CD14-positive monocyte (primary cell): ENCODE measurements at regions not wholly inside any gene's neighbourhood (a gene's known extent, or its start where the extent isn't known, plus 50 kb on each side); places are given as distances from the start of the nearest gene placed in this dataset.

Experiments
- DNase-seq, 3 donors: peaks; one replicate each; pipeline ENCODE4 v3.0.0-alpha.2; 2011 to 2022
- H2AFZ ChIP-seq: 2 replicates; pipeline ENCODE4 v1.6.0; 2012; ENCODE audit warnings: mild to moderate bottlenecking, low read depth, low read length, inconsistent platforms; ENCODE audit not compliant: insufficient read depth, poor library complexity, severe bottlenecking
- H3K27ac ChIP-seq, 2 donors: 1 replicate in 1 of 2; 2 replicates in 1 of 2; pipeline ENCODE4 v1.5.1; 2012 to 2013; ENCODE audit warnings: low read length in 2 of 2, control low read depth in 1 of 2, inconsistent platforms in 1 of 2, low read depth in 1 of 2, mild to moderate bottlenecking in 1 of 2
- H3K27me3 ChIP-seq, 2 donors: one replicate each; pipeline versions ENCODE4 v1.6.0 to v1.6.1; 2011 to 2013; ENCODE audit warnings: low read length in 2 of 2; ENCODE audit not compliant: control insufficient read depth in 2 of 2, insufficient read depth in 2 of 2
- H3K36me3 ChIP-seq, 2 donors: replicated peaks in 1 of 2; 1 replicate in 1 of 2; 2 replicates in 1 of 2; pipeline versions ENCODE4 v1.5.1 to v1.6.1; 2012 to 2013; ENCODE audit warnings: low read length in 2 of 2, control low read depth in 1 of 2, inconsistent platforms in 1 of 2, mild to moderate bottlenecking in 1 of 2; ENCODE audit not compliant: insufficient read depth in 2 of 2, control insufficient read depth in 1 of 2
- H3K4me1 ChIP-seq, 2 donors: 1 replicate in 1 of 2; 2 replicates in 1 of 2; pipeline versions ENCODE4 v1.5.1 to v1.6.1; 2012 to 2013; ENCODE audit warnings: low read length in 2 of 2, control low read depth in 1 of 2, inconsistent platforms in 1 of 2, mild to moderate bottlenecking in 1 of 2, moderate library complexity in 1 of 2; ENCODE audit not compliant: insufficient read depth in 2 of 2, control insufficient read depth in 1 of 2
- H3K4me2 ChIP-seq: replicated peaks from 2 replicates; pipeline ENCODE3; 2012; ENCODE audit warnings: low read length, moderate library complexity, mild to moderate bottlenecking; ENCODE audit not compliant: poor library complexity, severe bottlenecking; ENCODE audit errors: extremely low read depth
- H3K4me3 ChIP-seq, 3 experiments: fragments of 200-600 bp in 1 of 3; sonication (generic) in 1 of 3; replicated peaks in 1 of 3; 1 replicate in 2 of 3; 2 replicates in 1 of 3; pipeline ENCODE4 v1.5.1; 2011 to 2013; ENCODE audit warnings: low read length in 3 of 3, mild to moderate bottlenecking in 3 of 3, control low read depth in 2 of 3, low read depth in 2 of 3, inconsistent platforms in 1 of 3, moderate library complexity in 1 of 3
- H3K79me2 ChIP-seq: 2 replicates; pipeline ENCODE4 v1.6.0; 2012; ENCODE audit warnings: mild to moderate bottlenecking, control low read depth, inconsistent platforms, low read length, moderate library complexity; ENCODE audit not compliant: insufficient read depth
- H3K9ac ChIP-seq: 2 replicates; pipeline ENCODE4 v1.6.0; 2017; ENCODE audit warnings: low read length, mild to moderate bottlenecking; ENCODE audit not compliant: insufficient read depth, poor library complexity, severe bottlenecking
- H3K9me3 ChIP-seq, 2 donors: replicated peaks in 1 of 2; 1 replicate in 1 of 2; 2 replicates in 1 of 2; pipeline versions ENCODE4 v1.5.1 to v1.6.1; 2012 to 2013; ENCODE audit warnings: low read length in 2 of 2, control low read depth in 1 of 2; ENCODE audit not compliant: control insufficient read depth in 1 of 2, insufficient read depth in 1 of 2
- H4K20me1 ChIP-seq: 2 replicates; pipeline ENCODE4 v1.6.0; 2012; ENCODE audit warnings: mild to moderate bottlenecking, low read length, control low read depth, moderate library complexity; ENCODE audit not compliant: insufficient read depth
- H3K27ac Mint-ChIP-seq, 7 donors: one replicate each; pipeline ENCODE4 v1.8.0; 2020; ENCODE audit warnings: mild to moderate bottlenecking in 7 of 7, mixed read lengths in 7 of 7, moderate library complexity in 6 of 7, inconsistent platforms in 2 of 7
- H3K27me3 Mint-ChIP-seq, 3 donors: one replicate each; pipeline ENCODE4 v1.8.0; 2021 to 2022; ENCODE audit warnings: low read depth in 3 of 3, mild to moderate bottlenecking in 3 of 3, mixed read lengths in 3 of 3, moderate library complexity in 3 of 3, inconsistent platforms in 1 of 3
- H3K36me3 Mint-ChIP-seq, 2 donors: one replicate each; pipeline ENCODE4 v1.8.0; 2020; ENCODE audit warnings: mixed read lengths in 2 of 2, inconsistent platforms in 1 of 2, mild to moderate bottlenecking in 1 of 2
- H3K4me1 Mint-ChIP-seq: one replicate; pipeline ENCODE4 v1.8.0; 2020; ENCODE audit warnings: mild to moderate bottlenecking, mixed read lengths
- H3K4me3 Mint-ChIP-seq, 2 donors: one replicate each; pipeline ENCODE4 v1.8.0; 2020; ENCODE audit warnings: mild to moderate bottlenecking in 2 of 2, mixed read lengths in 2 of 2, moderate library complexity in 1 of 2
- H3K9me3 Mint-ChIP-seq, 7 donors: one replicate each; pipeline ENCODE4 v1.8.0; 2020 to 2022; ENCODE audit warnings: mixed read lengths in 7 of 7, mild to moderate bottlenecking in 6 of 7, moderate library complexity in 6 of 7, inconsistent platforms in 2 of 7
- CTCF ChIP-seq: fragments of 200-600 bp; IDR thresholded peaks from one replicate; pipeline ENCODE4 v1.8.0; 2022; ENCODE audit warnings: antibody characterized with exemption, mild to moderate bottlenecking
- WGBS: methylation state at CpG from one replicate; pipeline ENCODE4 v1.1.5; 2013; ENCODE audit warnings: missing lambda C conversion rate; ENCODE audit not compliant: insufficient coverage; 5-methylcytosine and 5-hydroxymethylcytosine counted together
- intact Hi-C, 2 donors: fragments of 100-400 bp; cut with micrococcal nuclease; formaldehyde crosslinking; loops; one replicate each; pipeline versions ENCODE4 v1.15.0 to v1.15.1; 2023

GRCh38 chr5:92455011-92455410, 1071.9 kb upstream of the ARRDC3 start:
- WGBS = no CpG with 5 or more reads among the region's 3 CpGs
- H2AFZ ChIP-seq = no peak overlapping the region
- H3K4me3 Mint-ChIP-seq = no peak overlapping the region

GRCh38 chr5:92444888-92445287, 1061.8 kb upstream of the ARRDC3 start:
- no peaks in the 10 kb centered on the region for H4K20me1 ChIP-seq
- no peak overlapping the region for H2AFZ ChIP-seq
- H3K4me3 ChIP-seq = no peak overlapping the region
- H3K4me2 ChIP-seq = no peak overlapping the region
- H3K4me1 ChIP-seq = no peaks in the 10 kb centered on the region
- DNase-seq = no peak
- no CpG with 5 or more reads among the region's 2 CpGs for WGBS
- no peak overlapping the region for H3K27ac ChIP-seq
- H3K9ac ChIP-seq = no peak overlapping the region
- Mint-ChIP-seq H3K27me3 (no peaks in the 10 kb centered on the region), H3K9me3 (peaks cover 0 to 4% (median 2%) of the 10 kb centered on the region in 7 donors), H3K27ac (no peak overlapping the region), H3K4me3 (no peak overlapping the region), H3K4me1 (no peaks in the 10 kb centered on the region), H3K36me3 (no peaks in the 10 kb centered on the region)
- no peaks in the 10 kb centered on the region for H3K9me3 ChIP-seq
- intact Hi-C loops = no loop called here
- H3K36me3 ChIP-seq = no peaks in the 10 kb centered on the region
- TF ChIP-seq CTCF = no peak
- no peaks in the 10 kb centered on the region for H3K27me3 ChIP-seq
- H3K79me2 ChIP-seq = no peaks in the 10 kb centered on the region

More at GRCh38 chr5:92455011-92455410, 1071.9 kb upstream of the ARRDC3 start:
- Mint-ChIP-seq H3K9me3 (peaks cover 1 to 13% (median 3%) of the 10 kb centered on the region in 7 donors), H3K27ac (no peak overlapping the region), H3K4me1 (no peaks in the 10 kb centered on the region), H3K27me3 (no peaks in the 10 kb centered on the region), H3K36me3 (no peaks in the 10 kb centered on the region)
- no peak for TF ChIP-seq CTCF
- Histone ChIP-seq H3K79me2 (no peaks in the 10 kb centered on the region), H3K4me3 (no peak overlapping the region), H3K9ac (no peak overlapping the region), H3K27ac (no peak overlapping the region), H3K9me3 (no peaks in the 10 kb centered on the region), H4K20me1 (no peaks in the 10 kb centered on the region), H3K36me3 (no peaks in the 10 kb centered on the region), H3K4me1 (no peaks in the 10 kb centered on the region), H3K27me3 (no peaks in the 10 kb centered on the region), H3K4me2 (no peak overlapping the region)
- intact Hi-C loops = no loop called here
- DNase-seq = no peak
